CD4-positive, alpha-beta T cell (primary cell): ENCODE measurements at regions not wholly inside any gene's neighbourhood (a gene's known extent, or its start where the extent isn't known, plus 50 kb on each side); places are given as distances from the start of the nearest gene placed in this dataset.
A peak's percentile ranks its signal among the peaks of the same experiment; 100 is the strongest.

ENCODE experiments used
- ATAC-seq: fragments of 200-7000 bp; cut with Tn5 transposase; one replicate; pipeline ENCODE4 v1.10.0; 2022; ENCODE audit warnings: mild to moderate bottlenecking; ENCODE audit not compliant: poor library complexity
- CTCF ChIA-PET: fragments of 350-600 bp; sonication (Branson Sonifier 250); formaldehyde crosslinking; loops from one replicate; lab custom pipeline; 2021; ENCODE audit warnings: antibody characterized with exemption, inconsistent platforms; lab: Charles Lee
- POLR2A ChIA-PET: fragments of 350-600 bp; sonication (Branson Sonifier 250); formaldehyde crosslinking; loops from one replicate; lab custom pipeline; 2021; ENCODE audit warnings: antibody characterized with exemption, inconsistent platforms; lab: Charles Lee
- DNase-seq, 14 experiments: peaks; one replicate each; pipeline ENCODE4 v3.0.0-alpha.2; 2013 to 2020; ENCODE audit warnings: mixed read lengths in 2 of 14
- H3K27ac ChIP-seq, 2 donors: one replicate each; pipeline versions ENCODE4 v1.5.1 to v1.7.0; 2013; ENCODE audit warnings: low read length in 2 of 2, low read depth in 1 of 2, mild to moderate bottlenecking in 1 of 2
- H3K27me3 ChIP-seq, 2 experiments: 1 replicate in 1 of 2; 2 replicates in 1 of 2; pipeline versions ENCODE4 v1.6.1 to v1.7.0; 2013; ENCODE audit warnings: low read length in 2 of 2, control low read depth in 1 of 2, mild to moderate bottlenecking in 1 of 2, moderate library complexity in 1 of 2; ENCODE audit not compliant: insufficient read depth in 2 of 2, control insufficient read depth in 1 of 2
- H3K36me3 ChIP-seq: one replicate; pipeline ENCODE4 v1.6.1; 2013; ENCODE audit warnings: low read length, control low read depth; ENCODE audit not compliant: insufficient read depth
- H3K4me1 ChIP-seq: one replicate; pipeline ENCODE4 v1.6.1; 2013; ENCODE audit warnings: low read length, control low read depth; ENCODE audit not compliant: insufficient read depth
- H3K4me3 ChIP-seq: one replicate; pipeline ENCODE4 v1.5.1; 2013; ENCODE audit warnings: mild to moderate bottlenecking, low read length, moderate library complexity
- H3K9me3 ChIP-seq, 2 experiments: 1 replicate in 1 of 2; 2 replicates in 1 of 2; pipeline versions ENCODE4 v1.6.1 to v1.7.0; 2013; ENCODE audit warnings: low read length in 2 of 2, mild to moderate bottlenecking in 2 of 2, control low read depth in 1 of 2, moderate library complexity in 1 of 2; ENCODE audit not compliant: control insufficient read depth in 1 of 2, insufficient read depth in 1 of 2
- H3K27ac Mint-ChIP-seq: one replicate; pipeline ENCODE4 v1.8.0; 2020; ENCODE audit warnings: mixed read lengths
- H3K27me3 Mint-ChIP-seq: one replicate; pipeline ENCODE4 v1.8.0; 2021; ENCODE audit warnings: mixed read lengths
- H3K36me3 Mint-ChIP-seq: one replicate; pipeline ENCODE4 v1.8.0; 2021; ENCODE audit warnings: low read depth, mixed read lengths
- H3K4me1 Mint-ChIP-seq: one replicate; pipeline ENCODE4 v1.8.0; 2021; ENCODE audit warnings: low read depth, mixed read lengths
- H3K4me3 Mint-ChIP-seq: one replicate; pipeline ENCODE4 v1.8.0; 2020; ENCODE audit warnings: mild to moderate bottlenecking, mixed read lengths
- H3K9me3 Mint-ChIP-seq: one replicate; pipeline ENCODE4 v1.8.0; 2020; ENCODE audit warnings: mixed read lengths
- CTCF ChIP-seq: fragments of 200-600 bp; IDR thresholded peaks from one replicate; pipeline ENCODE4 v1.8.0; 2022; ENCODE audit warnings: antibody characterized with exemption, mild to moderate bottlenecking
- intact Hi-C, 2 experiments: fragments of 100-400 bp; cut with DNase I in 1 of 2; cut with micrococcal nuclease in 1 of 2; formaldehyde crosslinking; loops; one replicate each; pipeline versions ENCODE4 v1.15.1 to v1.9.0; 2023 to 2025; cut with DNase I, micrococcal nuclease

DNA sequence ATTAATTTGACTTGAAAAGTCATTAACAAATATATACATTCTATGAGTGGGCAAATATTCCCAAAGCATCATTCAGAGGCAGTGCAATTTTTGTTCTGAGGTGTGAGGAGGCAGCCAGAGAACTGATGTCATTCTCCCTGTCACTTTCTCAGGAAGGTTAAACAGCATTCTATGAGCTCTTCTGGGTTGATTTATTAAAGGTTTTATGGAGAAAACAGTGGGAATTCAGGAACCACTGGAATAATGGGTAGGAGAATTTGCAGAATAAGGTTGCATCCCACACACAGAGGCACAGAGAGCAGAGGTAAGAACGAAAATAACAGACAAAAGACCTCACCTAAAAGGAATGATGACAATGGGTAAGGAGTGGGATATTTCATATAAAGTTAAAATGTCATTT is 860.6 kb downstream of the TFAP2A start:
- peak overlapping the region in 1 of 2 donors; percentile 7 for H3K27ac ChIP-seq
- ChIA-PET CTCF (no interaction called here), POLR2A (no interaction called here)
- Mint-ChIP-seq H3K4me1 (no peaks in the 10 kb centered on the region), H3K36me3 (no peaks in the 10 kb centered on the region), H3K9me3 (no peaks in the 10 kb centered on the region), H3K27me3 (peaks cover 6% of the 10 kb centered on the region), H3K4me3 (no peak overlapping the region), H3K27ac (no peak overlapping the region)
- H3K36me3 ChIP-seq = no peaks in the 10 kb centered on the region
- intact Hi-C loops = no loop called here
- no peak overlapping the region for H3K4me3 ChIP-seq
- H3K4me1 ChIP-seq = no peaks in the 10 kb centered on the region
- DNase-seq (no peak), ATAC-seq (no peak)
- no peaks in the 10 kb centered on the region for H3K27me3 ChIP-seq
- no peak for TF ChIP-seq CTCF
- H3K9me3 ChIP-seq = peaks cover 0 to 7% of the 10 kb centered on the region in 2 experiments

DNA sequence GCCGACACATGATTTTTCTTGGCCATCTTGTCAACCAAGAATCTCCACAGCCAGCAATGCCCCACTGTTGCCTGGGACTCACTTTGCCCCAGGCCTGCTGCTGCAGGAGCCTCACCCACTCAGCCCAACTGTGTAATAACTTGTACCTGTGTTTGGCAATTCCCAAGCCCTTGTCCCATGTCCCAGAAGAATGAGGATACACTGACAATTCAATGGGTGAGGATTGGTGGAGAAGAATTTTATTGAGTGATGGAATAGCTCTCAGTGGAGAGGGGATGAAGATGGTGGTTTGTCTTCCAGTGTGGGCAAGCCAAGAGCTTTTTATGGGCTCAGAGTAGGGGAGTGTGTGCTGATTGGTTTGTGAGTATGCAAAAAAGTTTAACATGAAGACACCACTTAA is 861.9 kb downstream of the TFAP2A start:
- no peak for TF ChIP-seq CTCF
- intact Hi-C loops = no loop called here
- POLR2A ChIA-PET = no interaction called here

GRCh38 chr6:9543649-9544048 is 871.2 kb downstream of the TFAP2A start:
- Histone ChIP-seq H3K4me1 (no peaks in the 10 kb centered on the region), H3K36me3 (no peaks in the 10 kb centered on the region), H3K27ac (no peak overlapping the region), H3K27me3 (no peaks in the 10 kb centered on the region), H3K9me3 (no peaks in the 10 kb centered on the region), H3K4me3 (no peak overlapping the region)
- ATAC-seq (no peak), DNase-seq (no peak)
- ChIA-PET CTCF (no interaction called here), POLR2A (no interaction called here)
- Mint-ChIP-seq H3K9me3 (no peaks in the 10 kb centered on the region), H3K27me3 (peaks cover 6% of the 10 kb centered on the region), H3K27ac (no peak overlapping the region), H3K4me1 (no peaks in the 10 kb centered on the region), H3K4me3 (no peak overlapping the region), H3K36me3 (no peaks in the 10 kb centered on the region)
- TF ChIP-seq CTCF = no peak
- intact Hi-C loops = loop anchor here in 1 of 2 experiments (10.0 kb wide), 1 partner anchor 891 kb away; no protein-coding TSS in a partner anchor

More for the DNA sequence above, 861.9 kb downstream of the TFAP2A start:
- no peaks in the 10 kb centered on the region for H3K9me3 Mint-ChIP-seq
- CTCF ChIA-PET = no interaction called here
- no peaks in the 10 kb centered on the region for H3K4me1 Mint-ChIP-seq
- H3K4me3 ChIP-seq = no peak overlapping the region
- H3K27me3 Mint-ChIP-seq = peaks cover 6% of the 10 kb centered on the region
- no peak overlapping the region for H3K27ac ChIP-seq
- no peaks in the 10 kb centered on the region for H3K36me3 ChIP-seq
- H3K4me3 Mint-ChIP-seq = no peak overlapping the region
- no peak overlapping the region for H3K27ac Mint-ChIP-seq
- no peaks in the 10 kb centered on the region for H3K36me3 Mint-ChIP-seq
- ATAC-seq = no peak
- H3K4me1 ChIP-seq = no peaks in the 10 kb centered on the region
- H3K9me3 ChIP-seq = peaks cover 0 to 7% of the 10 kb centered on the region in 2 experiments
- no peaks in the 10 kb centered on the region for H3K27me3 ChIP-seq
- DNase-seq = no peak
